ENCODE measurements at regions not wholly inside any gene's neighbourhood (a gene's known extent, or its start where the extent isn't known, plus 50 kb on each side); places are given as distances from the start of the nearest gene placed in this dataset.

- ATAC-seq, result no peak
- no peak for DNase-seq
- H3K4me3 ChIP-seq, result no peak overlapping the region
- no peaks in the 10 kb centered on the region for H3K4me1 ChIP-seq
- no peak for FAIRE-seq
- H3K36me3 ChIP-seq, result no peaks in the 10 kb centered on the region
- H3K27ac ChIP-seq, result no peak overlapping the region
- no peaks in the 10 kb centered on the region for H3K27me3 ChIP-seq
- intact Hi-C loops (cut with DNase I), result no loop called here
- no peaks in the 10 kb centered on the region for H3K9me3 ChIP-seq
- no peak for TF ChIP-seq CTCF (IDR thresholded peaks at IDR 0.05)
These were observed 49.8 kb downstream of the PLCE1 start for GRCh38 chr10:94043431-94043990.

GRCh38 chr10:94046098-94046497 is 52.4 kb downstream of the PLCE1 start:
- Histone ChIP-seq H3K9me3 (no peaks in the 10 kb centered on the region), H3K4me1 (no peaks in the 10 kb centered on the region), H3K4me3 (no peak overlapping the region), H3K36me3 (no peaks in the 10 kb centered on the region), H3K27me3 (no peaks in the 10 kb centered on the region), H3K27ac (no peak overlapping the region)
- no peak for ATAC-seq
- no peak for DNase-seq
- WGBS, 2 donors, result 14 to 15% methylated on average over 1 of the region's 1 CpG
- intact Hi-C loops (cut with DNase I), result no loop called here
- TF ChIP-seq CTCF (IDR thresholded peaks at IDR 0.05), result no peak
- FAIRE-seq, result no peak

GRCh38 chr10:94047293-94047692 is 53.6 kb downstream of the PLCE1 start:
- Histone ChIP-seq H3K4me1 (no peaks in the 10 kb centered on the region), H3K9me3 (no peaks in the 10 kb centered on the region), H3K27ac (no peak overlapping the region), H3K4me3 (no peak overlapping the region), H3K27me3 (no peaks in the 10 kb centered on the region), H3K36me3 (no peaks in the 10 kb centered on the region)
- 69 to 76% methylated on average over 3 of the region's 3 CpGs for WGBS, 2 donors
- intact Hi-C loops (cut with DNase I), result no loop called here
- ATAC-seq (no peak), DNase-seq (no peak), FAIRE-seq (no peak)
- TF ChIP-seq CTCF (IDR thresholded peaks at IDR 0.05), result no peak

DNA sequence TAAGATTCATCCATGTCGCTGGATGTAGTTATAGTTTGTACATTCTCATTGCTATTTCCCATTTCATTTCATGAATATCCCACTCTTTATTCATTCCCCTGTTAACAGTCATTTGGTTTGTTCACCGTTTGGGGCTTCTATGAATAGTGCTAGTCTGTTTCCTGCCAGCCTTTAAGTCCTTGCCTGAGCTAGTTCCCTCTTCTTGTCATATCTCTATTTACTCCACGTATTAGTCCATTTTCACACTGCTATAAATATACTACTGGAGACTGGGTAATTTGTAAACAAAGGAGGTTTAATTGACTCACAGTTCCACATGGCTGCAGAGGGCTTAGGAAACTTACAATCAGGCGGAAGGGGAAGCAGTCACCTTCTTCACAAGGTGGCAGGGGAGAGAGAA is 56.2 kb downstream of the PLCE1 start:
- TF ChIP-seq CTCF (IDR thresholded peaks at IDR 0.05), result no peak
- FAIRE-seq, result no peak
- Histone ChIP-seq H3K4me1 (no peaks in the 10 kb centered on the region), H3K9me3 (no peaks in the 10 kb centered on the region), H3K36me3 (no peaks in the 10 kb centered on the region), H3K27me3 (no peaks in the 10 kb centered on the region), H3K27ac (no peak overlapping the region), H3K4me3 (no peak overlapping the region)
- peak in 2 of 4 donors; percentile 37 to 63 for ATAC-seq
- no peak for DNase-seq
- intact Hi-C loops (cut with DNase I), result no loop called here
- 63 to 64% methylated on average over 4 of the region's 4 CpGs for WGBS, 2 donors

- no peaks in the 10 kb centered on the region for H3K27me3 ChIP-seq
- H3K4me1 ChIP-seq, result no peaks in the 10 kb centered on the region
- no peaks in the 10 kb centered on the region for H3K9me3 ChIP-seq
- no peak for TF ChIP-seq CTCF (IDR thresholded peaks at IDR 0.05)
- H3K36me3 ChIP-seq, result no peaks in the 10 kb centered on the region
- no peak for DNase-seq
- H3K27ac ChIP-seq, result no peak overlapping the region
- no peak for ATAC-seq
- FAIRE-seq, result no peak
- no peak overlapping the region for H3K4me3 ChIP-seq
- 91 to 97% methylated on average over 1 of the region's 1 CpG for WGBS, 2 donors
- intact Hi-C loops (cut with DNase I), result no loop called here
These were observed 58.5 kb downstream of the PLCE1 start for GRCh38 chr10:94052281-94052680.
